Right kidney (tissue), 1 donor: ENCODE measurements at regions not wholly inside any gene's neighbourhood (a gene's known extent, or its start where the extent isn't known, plus 50 kb on each side); places are given as distances from the start of the nearest gene placed in this dataset.
A peak's percentile ranks its signal among the peaks of the same experiment; 100 is the strongest.
"Not testable (repeated sequence)": the region's sequence is repeated elsewhere in the genome, so short reads cannot be mapped to it uniquely, and the experiment has no call there.

Source experiments
- DNase-seq: peaks from one replicate; pipeline ENCODE4 v3.0.0-alpha.2; 2016

DNA sequence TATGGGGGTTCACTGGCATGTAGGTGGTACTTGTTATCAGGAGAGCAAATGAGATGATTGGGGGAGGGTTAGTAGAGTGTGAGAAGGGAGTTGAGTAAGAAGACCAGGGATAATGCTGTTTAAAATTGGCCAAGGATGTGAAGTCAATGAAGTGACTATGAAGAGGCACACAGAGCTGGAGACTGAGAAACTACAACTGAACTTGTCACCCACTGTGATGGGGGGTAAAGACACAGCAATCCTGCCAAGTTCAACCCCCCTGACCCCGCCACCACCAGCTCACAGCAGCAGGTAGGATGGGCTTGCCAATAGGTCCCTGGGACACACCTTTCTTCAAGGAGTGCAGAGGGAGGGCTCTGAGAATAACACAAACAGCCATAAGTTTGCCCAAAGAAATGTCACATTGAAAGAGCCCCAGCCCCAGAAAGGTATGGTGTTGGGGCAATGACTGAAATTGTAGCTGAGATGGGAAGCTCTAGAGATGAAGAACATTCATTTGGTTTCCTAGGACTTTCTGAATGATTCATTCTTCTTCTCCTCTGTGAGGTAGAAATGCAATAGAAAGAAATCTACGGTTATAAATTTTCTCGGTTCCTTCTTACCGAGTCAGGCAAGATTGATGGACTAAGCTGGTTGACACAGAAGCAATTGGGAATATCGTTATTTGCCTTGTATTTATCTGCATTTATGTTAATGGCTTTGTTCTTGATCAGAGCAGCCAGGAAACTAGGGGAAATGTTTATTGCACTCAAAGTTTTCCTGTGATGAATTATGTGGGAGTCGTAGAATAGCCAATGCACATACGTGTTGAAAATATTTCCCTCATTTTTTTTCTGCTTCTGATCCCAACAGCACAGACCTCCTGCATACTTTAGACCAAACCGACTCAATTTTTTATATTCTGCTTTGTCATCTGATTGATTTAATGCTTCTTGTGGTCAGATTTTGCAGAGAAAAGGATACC, 595.2 kb upstream of the CDH11 start:
- DNase-seq = no peak

DNA sequence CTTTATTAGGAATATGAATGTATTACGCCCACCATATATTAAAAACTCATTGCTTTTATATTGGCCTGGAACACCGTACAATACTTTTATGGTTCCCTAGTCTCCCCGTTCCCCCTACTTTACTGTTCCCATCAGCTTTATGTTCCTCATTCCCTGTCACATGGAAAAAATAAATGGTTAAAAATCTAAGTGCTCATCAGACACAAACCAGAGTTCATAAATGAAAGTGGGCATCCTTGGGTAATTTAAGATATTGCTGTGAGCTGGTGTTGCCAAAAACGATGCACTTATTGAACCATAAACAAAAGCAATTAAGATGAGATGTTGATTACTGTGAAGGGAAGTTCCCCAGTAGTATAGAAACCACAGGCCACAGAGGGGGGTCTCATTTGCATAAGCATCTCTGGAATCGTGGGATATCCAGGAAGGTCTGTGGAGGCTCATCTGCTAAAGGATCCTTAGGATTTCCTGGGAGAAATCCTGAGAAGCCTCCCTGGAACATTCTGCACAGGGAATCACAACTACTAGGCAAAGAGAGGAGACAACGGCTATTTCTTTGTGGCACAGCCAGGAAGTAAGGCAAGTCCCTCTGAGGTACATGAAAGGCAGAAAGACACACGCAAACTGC, 591.4 kb upstream of the CDH11 start:
- DNase-seq = no peak

DNA sequence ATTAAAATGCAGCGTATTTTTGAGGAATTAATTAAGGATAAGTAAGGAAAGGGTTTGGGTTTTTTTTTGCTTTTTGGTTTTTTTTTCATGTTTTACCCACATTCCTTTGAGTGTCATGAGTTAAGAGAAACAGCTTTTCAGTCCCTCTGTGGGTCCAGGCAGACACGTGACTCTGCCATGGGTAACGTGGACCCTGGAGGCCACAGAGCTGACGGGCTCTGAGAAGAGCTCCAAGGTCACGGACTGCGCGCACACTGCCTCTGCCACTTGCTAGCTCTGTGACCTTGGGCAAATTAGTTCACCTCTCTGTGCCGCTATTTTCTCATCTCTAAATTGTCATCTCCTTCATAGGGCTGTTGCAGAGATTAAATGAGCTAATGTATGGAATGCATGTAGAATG, 588.2 kb upstream of the CDH11 start:
- DNase-seq = no peak

DNA sequence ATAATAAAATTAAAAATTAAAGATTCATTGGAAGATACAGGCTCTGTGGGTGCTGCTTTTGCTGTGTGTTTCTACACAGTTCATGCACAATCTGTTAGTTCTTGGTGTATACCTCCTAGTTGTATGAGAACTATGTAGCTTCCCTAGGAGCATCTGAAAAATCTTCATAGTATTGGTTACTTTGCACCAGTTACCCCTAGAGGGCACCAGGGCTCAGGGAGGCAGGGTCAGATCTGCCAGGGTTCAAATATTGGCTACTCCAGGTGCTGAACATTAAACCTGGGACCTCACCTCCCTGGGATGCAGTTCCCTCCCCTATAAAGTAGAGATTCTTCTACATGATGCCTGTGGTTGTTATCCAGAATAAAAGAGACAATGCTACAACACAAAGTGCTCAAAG, 583.0 kb upstream of the CDH11 start:
- DNase-seq = no peak

DNA sequence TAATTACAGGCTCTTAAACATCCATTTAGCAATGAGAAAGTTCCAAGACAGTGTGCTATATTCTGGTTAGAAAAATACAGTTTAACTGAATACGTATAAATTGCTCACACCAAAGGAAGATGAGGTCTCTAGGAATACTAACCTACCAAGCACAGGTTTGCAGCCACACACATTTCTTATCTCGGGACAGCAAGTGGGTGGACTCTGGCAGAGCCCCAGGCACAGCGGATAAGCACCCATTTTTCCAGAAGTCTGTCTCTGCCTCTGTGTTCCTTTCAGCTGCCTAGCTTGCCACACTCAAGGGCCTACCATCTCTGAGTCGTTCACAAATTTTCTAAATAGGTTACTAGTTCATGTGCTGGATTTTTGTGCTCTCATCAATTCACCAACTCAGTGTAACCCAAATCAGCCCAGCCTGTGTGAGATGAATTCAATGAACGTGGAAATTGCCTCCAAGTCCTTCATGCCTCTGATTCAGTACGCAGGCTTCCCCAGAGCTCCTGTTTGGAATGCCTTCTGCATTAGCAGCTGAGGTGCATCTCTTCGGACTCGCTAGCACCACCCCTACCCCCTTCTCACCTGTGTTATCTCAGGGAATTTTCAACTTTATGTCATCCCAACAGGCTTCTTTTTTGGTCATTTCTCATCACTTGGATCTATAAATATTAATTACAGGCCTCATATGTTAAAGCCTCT, 581.0 kb upstream of the CDH11 start:
- DNase-seq = no peak

DNA sequence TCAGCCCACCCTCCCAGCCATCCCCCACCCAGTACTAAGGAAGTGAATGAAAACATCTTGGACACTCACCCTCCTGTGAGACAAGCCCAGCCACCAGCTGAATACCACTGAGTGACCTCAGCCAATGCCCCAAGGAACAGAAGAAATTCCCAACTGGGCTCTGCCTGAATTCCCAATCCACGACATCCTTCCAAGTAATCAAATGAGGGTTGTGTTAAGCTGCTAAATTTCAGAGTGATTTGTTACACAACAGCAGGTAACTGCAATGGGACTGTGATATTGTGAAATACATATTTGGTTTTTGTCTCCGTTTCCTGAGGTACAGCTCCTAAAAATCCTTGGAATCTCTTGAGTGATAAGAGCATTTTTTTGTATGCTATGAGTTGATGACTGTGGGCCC, 578.7 kb upstream of the CDH11 start:
- no peak for DNase-seq

DNA sequence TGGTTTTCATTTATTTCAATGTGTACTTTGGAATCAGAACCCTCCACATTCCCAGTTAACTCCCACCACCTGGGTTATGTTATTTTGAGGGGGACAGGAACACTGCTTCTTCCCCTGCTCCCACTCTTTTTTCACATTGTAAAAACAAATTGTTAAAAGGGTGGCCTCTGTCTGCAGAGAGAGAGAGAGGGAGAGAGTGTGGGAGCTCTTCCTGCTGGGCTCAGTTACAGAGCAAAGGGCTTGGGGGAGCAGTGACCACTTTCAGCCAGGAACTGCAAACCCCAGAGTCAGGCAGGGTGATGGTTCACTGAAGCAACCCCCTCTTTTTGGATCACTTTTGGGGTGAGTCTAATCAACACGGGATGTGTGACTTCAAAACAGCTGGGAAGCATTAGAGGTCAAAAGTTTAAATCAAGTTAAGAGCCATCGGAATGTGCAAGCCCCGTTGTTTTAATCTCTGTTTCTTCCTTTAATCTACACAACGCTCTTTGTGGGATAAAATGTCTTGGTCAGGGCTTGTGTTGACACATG, 577.0 kb upstream of the CDH11 start:
- peak; percentile 80 for DNase-seq

DNA sequence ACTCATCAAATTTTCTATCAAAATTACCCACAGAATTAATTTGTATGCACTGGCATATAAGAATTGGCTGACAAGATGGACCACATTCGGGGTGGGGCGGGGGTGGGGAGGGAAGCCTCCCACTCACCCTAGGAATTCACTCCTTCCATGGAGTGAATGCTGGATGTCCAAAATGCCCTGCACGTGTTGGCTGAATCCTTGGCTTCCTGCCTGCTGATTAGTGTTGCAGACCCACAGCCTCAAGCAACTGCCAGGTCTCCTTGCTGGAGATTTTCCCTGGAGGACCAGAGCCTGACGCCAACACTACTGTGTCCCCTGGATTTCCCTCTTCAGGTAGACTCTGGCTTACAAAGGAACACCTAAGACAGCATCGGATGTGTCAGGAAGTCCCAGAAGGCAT, 575.7 kb upstream of the CDH11 start:
- no peak for DNase-seq

DNA sequence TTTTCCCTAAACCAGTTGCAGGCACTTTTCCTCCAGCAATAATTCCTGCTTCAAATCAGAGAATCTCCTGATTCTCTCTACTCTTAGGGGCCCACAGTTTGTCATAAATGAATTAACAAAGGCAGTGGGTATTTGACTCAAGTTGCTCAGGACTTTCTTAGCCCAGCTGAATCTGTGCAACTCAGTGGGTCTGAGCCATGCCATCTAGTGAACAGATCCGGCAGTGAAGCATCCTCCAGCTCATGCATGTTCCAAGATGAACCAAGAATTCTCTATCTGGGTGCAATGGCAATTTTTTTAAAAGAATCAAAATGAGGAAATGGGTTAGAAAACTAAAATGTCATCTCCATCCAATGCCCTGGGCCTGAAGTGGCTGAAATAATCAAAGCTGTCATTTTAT, 575.2 kb upstream of the CDH11 start:
- DNase-seq = no peak

DNA sequence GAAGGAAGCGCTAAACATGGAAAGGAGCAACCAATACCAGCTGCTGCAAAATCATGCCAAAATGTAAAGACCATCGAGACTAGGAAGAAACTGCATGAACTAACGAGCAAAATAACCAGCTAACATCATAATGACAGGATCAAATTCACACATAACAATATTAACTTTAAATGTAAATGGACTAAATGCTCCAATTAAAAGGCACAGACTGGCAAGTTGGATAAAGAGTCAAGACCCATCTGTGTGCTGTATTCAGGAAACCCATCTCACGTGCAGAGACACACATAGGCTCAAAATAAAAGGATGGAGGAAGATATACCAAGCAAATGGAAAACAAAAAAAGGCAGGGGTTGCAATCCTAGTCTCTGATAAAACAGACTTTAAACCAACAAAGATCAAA, 570.0 kb upstream of the CDH11 start:
- not testable (repeated sequence) for DNase-seq

DNA sequence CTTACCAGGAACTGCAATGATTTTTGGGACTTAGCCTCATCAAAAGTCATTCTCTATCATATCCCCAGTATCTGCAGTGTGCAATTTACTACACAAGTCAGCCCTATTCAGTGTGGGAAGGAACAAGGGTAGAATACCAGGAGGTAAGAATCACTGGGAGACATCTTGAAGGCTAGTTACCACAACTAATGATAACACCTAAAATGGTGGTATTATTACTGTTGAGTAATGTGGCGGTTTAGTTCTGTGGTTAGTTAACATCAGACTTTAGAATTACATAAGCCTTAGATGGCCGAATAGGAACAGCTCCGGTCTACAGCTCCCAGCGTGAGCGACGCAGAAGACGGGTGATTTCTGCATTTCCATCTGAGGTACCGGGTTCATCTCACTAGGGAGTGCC, 567.9 kb upstream of the CDH11 start:
- no peak for DNase-seq

DNA sequence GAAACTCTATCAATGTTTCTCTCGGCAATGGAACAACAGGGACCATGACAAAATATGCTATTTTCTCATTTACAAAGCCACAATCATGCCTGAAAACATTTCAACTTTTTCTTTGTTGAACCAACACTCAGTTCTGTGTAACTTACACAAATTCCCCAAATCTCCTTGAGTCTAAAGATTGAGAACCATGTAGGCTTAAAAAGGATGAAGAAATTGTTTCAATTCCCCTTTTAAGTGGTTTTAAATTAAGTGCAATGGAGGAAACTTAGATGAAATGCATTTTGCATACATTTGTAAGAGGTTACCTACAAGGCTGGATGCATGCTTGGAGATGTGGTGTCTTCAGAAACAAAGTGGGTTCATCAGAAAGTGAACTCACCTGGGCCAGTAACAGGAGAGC, 566.4 kb upstream of the CDH11 start:
- no peak for DNase-seq

DNA sequence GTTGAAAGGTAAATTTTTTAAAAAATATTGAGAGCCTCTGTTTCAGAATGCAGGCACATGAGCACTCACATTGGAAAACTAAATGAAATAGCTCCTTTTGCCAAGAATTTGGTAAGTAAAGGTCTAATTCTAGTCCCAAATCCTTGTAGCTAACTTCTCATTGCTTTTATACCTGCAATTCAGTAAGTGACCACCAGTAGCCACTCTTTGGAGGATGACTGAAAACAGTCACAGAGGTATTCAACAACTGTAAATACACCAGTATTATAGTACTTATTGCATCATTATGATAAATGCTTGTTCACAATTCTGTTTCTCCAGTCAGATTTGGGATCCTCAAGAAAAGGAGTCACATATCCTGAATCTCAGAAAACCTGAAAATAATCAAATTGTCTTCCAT, 562.4 kb upstream of the CDH11 start:
- DNase-seq = no peak

DNA sequence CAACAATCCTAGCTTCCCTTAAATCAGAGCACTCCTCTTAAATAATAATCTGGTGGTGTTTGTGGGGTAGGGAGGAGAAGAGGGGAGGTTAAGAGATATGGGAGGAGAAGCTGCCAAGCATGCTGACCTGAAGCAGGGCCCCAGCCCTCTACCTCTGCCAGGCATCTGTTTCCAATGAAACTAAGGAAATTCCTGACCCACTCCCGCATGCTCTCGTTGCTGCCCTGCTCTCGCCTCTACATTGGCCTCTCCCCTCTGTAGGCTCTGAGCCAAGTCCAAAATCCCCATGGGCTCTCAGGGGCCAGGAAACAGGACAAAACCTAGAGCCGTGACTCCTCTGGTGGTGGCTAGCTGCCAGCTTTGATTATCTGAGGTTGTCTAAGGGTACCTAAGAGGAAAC, 559.5 kb upstream of the CDH11 start:
- DNase-seq = no peak

DNA sequence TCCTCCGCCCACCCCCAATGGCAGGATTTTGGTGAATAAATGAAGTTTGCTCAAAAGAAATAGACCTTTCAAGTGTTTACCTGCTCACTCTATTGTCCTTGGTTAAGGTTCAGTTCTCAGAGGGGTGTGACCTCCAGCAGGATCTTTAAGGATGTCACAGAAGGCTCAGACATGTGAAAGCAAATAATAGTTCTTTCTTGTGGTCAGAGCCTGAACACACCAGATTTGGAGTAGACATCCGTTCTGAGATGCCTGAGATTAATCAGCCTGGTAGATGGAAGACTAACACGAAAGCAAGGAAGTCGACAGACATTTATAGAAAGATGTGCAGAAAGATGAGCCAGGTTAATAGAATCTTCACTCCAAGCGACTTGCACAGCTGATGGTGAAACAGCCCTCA, 557.9 kb upstream of the CDH11 start:
- DNase-seq = no peak

DNA sequence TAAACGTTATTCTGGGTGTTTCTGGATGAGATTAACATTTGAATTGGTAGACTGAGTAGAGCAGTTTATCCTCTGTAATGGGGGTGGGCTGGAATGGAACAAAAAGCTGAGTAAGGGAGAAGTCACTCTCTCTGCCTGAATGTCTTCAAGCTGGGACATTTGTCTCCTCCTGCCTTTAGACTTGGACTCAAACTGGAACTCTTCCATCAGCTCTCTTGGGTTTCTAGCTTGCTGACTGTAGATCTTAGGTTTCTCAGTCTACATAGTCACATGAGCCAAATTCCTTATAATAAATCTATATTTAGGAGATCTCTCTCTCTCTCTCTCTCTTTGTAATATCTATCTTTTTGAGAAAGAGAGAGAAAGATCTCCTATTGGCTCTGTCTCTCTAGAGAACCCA, 553.3 kb upstream of the CDH11 start:
- no peak for DNase-seq

DNA sequence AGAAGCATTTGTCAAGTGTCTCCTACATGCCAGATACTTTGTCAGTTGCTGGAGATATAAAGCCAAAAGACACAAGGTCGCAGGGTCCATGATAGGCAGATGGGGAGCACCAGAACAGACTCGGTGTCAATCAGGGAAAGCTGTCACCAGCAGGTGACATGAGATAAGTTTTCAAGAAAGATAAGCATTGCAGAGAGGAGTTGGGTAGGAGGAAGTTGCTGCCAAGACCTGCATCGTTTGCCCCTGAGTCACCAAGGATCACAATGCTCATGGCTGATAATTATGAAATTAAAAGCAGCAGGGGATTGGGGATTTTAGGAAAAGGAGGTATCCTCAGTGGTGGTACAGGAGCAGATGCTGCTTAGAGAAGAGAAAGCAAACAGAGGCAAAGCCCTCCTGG, 551.1 kb upstream of the CDH11 start:
- no peak for DNase-seq

DNA sequence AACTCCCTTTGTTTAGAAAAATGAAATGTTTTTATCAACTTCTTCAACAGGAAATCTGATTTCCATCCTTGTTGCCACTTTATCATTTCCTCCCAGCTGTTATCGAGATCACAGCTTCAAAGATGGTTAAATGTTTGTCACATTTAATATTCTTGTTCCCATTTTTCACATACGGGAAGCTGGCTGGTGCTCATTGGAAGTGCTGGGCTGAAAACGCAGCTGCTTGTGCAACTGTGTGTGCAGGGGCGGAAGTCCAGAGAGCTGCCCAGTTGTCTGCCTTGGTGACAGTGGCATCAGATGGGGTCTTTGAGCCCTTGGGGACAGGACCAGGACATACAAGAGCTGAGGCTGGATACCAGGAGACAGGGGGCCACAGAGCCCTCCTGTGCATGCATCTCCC, 549.2 kb upstream of the CDH11 start:
- DNase-seq = no peak

DNA sequence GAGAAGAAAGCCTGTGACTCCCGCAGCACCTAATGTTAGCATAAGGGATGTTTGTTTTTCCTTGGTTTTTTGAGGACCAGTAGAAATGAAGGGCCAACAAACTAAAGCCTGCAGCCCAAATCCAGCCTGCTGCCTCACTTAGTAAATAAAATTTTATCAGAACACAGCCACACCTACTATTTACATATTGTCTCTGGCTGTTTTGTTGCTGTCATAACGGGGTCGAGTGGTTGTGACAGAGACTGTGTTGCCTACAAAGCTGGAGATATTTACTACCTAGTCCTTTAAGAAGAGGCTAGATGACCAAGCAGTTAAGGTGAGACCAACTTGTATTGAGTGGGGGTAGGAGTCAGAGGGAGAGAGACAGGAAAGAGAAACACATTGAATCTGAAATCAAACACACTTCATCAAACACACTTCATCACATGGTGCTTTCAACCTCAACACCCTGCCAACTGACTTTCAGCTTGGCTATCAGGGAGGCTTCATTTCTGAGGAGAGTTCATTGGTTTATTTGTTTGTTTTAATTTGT, 546.3 kb upstream of the CDH11 start:
- no peak for DNase-seq

DNA sequence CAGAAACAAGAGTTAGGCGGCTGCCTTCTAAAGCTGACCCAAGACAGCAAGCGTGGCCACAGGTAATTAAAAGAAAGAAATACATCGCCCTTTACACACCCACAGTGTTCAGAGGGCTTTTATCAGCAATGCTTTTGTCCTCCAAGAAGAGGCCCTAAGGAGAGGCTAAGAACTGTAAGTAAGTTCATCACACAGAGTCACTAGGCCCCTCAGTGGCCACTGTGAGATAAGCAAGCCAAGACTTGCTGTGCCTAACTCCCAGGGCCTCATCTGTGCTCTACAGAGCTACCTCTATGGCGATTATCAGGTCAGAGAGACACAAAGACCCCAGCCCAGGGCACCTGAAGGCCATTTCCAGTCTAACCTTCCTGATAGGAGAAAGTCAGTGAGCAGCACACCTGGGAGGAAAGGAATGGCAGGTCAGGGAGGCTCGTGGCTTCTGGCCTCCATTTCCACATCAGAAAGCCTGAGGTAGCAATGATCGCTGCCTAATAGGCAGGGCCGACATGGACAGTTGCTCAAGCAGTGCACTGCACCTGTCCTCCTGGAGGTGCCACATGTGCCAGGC, 545.2 kb upstream of the CDH11 start:
- DNase-seq = no peak

DNA sequence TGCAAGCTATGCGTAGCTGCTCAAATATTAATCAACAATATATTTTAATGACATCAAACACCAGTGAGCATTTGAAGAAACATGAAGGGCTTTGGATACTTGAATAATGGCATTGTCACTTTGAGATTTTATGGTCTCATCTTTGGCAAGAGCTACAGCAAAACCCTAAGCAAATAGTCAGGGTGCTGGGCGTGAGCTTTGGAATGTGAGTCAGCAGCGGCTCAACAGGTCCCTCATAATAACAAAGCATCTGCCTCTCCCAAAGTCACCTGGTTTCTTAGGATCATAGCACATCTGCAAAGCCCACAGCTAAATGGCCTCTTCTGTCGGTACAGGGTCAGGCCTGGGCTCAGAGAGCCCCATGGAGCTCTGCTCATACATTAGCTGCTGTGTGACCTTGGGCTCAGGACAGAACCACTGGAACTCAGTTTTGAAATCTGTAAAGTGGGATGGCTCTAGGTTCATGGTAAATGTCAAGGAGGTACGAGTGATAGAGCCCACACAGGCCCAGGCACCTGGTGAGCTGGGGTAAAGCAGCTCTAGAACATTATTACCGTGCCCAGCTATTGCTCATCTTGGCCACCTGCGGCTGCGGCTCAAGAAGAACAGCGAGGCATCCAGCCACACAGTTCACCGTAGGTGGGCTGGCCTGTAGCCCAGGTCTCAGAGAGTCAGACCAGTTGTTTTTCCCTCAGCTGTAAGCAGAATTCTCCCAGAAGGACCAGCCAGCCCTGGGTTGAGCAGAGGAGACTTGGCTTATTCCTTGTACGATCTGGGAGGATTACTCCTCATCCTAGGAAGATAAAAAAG, 544.5 kb upstream of the CDH11 start:
- no peak for DNase-seq

DNA sequence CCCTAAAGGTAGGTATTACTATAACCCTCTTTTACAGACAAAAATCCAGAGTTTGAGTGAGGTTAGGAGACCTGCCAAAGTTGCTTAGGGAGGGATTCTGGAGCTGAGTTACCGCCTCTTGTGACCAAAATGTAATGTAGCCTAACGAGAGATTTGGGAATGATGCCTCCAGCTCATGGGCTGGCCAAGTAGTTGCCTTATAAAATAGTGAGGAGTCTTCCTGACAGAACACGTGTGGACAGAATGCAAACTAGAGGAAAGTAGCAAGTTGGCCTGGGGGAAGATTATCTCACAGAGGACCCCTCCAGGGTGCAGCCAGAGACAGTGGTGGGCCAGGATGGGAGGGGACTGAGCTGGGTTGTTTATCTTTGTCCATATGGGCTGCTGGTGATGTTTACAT, 543.7 kb upstream of the CDH11 start:
- DNase-seq = no peak
